ENCODE measurements at regions not wholly inside any gene's neighbourhood (a gene's known extent, or its start where the extent isn't known, plus 50 kb on each side); places are given as distances from the start of the nearest gene placed in this dataset.

GRCh38 chr5:96259151-96259772 lies 173.8 kb downstream of the PCSK1 start:
- Histone ChIP-seq H2AFZ (no peak overlapping the region), H3K9me3 (ENCODE audit: control insufficient read depth, low read length) (no peaks in the 10 kb centered on the region), H3K4me1 (no peaks in the 10 kb centered on the region), H3K27ac (no peak overlapping the region), H3K36me3 (ENCODE audit: control insufficient read depth, insufficient read depth, low read length) (no peaks in the 10 kb centered on the region), H3K79me2 (no peaks in the 10 kb centered on the region), H3K9ac (no peak overlapping the region), H3K4me3 (ENCODE audit: low read depth, low read length) (no peak overlapping the region), H3K27me3 (ENCODE audit: control insufficient read depth, insufficient read depth, low read length) (no peaks in the 10 kb centered on the region), H3K4me2 (ENCODE audit: low read length) (no peak overlapping the region)
- TF ChIP-seq CTCF (IDR thresholded peaks at IDR 0.05), result no peak

GRCh38 chr5:96258692-96259091 lies 174.4 kb downstream of the PCSK1 start:
- H3K9ac ChIP-seq, result no peak overlapping the region
- no peak for TF ChIP-seq CTCF (IDR thresholded peaks at IDR 0.05)

GRCh38 chr5:96257904-96258303 lies 175.1 kb downstream of the PCSK1 start:
- Histone ChIP-seq H3K27ac (no peak overlapping the region), H3K9ac (no peak overlapping the region), H3K9me3 (ENCODE audit: control insufficient read depth, low read length) (no peaks in the 10 kb centered on the region), H3K36me3 (ENCODE audit: control insufficient read depth, insufficient read depth, low read length) (no peaks in the 10 kb centered on the region), H3K79me2 (no peaks in the 10 kb centered on the region), H3K4me2 (ENCODE audit: low read length) (no peak overlapping the region), H3K27me3 (ENCODE audit: control insufficient read depth, insufficient read depth, low read length) (no peaks in the 10 kb centered on the region), H3K4me1 (no peaks in the 10 kb centered on the region), H3K4me3 (ENCODE audit: low read depth, low read length) (no peak overlapping the region), H2AFZ (no peak overlapping the region)
- TF ChIP-seq CTCF (IDR thresholded peaks at IDR 0.05), result no peak

More at GRCh38 chr5:96258692-96259091, 174.4 kb downstream of the PCSK1 start:
- H3K27ac ChIP-seq, result no peak overlapping the region
- no peak overlapping the region for H2AFZ ChIP-seq
- H3K9me3 ChIP-seq (ENCODE audit: control insufficient read depth, low read length), result no peaks in the 10 kb centered on the region
- no peaks in the 10 kb centered on the region for H3K27me3 ChIP-seq (ENCODE audit: control insufficient read depth, insufficient read depth, low read length)
- H3K4me2 ChIP-seq (ENCODE audit: low read length), result no peak overlapping the region
- no peak overlapping the region for H3K4me3 ChIP-seq (ENCODE audit: low read depth, low read length)
- no peaks in the 10 kb centered on the region for H3K4me1 ChIP-seq
- no peaks in the 10 kb centered on the region for H3K36me3 ChIP-seq (ENCODE audit: control insufficient read depth, insufficient read depth, low read length)
- no peaks in the 10 kb centered on the region for H3K79me2 ChIP-seq

GRCh38 chr5:96256795-96257470 lies 176.1 kb downstream of the PCSK1 start:
- no peaks in the 10 kb centered on the region for H3K36me3 ChIP-seq (ENCODE audit: control insufficient read depth, insufficient read depth, low read length)

More at GRCh38 chr5:96256795-96257470, 176.1 kb downstream of the PCSK1 start:
- Histone ChIP-seq H3K4me3 (ENCODE audit: low read depth, low read length) (no peak overlapping the region), H3K9me3 (ENCODE audit: control insufficient read depth, low read length) (no peaks in the 10 kb centered on the region), H3K27ac (no peak overlapping the region), H3K9ac (no peak overlapping the region), H3K27me3 (ENCODE audit: control insufficient read depth, insufficient read depth, low read length) (no peaks in the 10 kb centered on the region), H3K4me2 (ENCODE audit: low read length) (no peak overlapping the region), H2AFZ (no peak overlapping the region), H3K4me1 (no peaks in the 10 kb centered on the region), H3K79me2 (no peaks in the 10 kb centered on the region)
- no peak for TF ChIP-seq CTCF (IDR thresholded peaks at IDR 0.05)

All from parathyroid adenoma (tissue), 2 donors.